OCI-LY3 (cell line): ENCODE measurements at regions not wholly inside any gene's neighbourhood (a gene's known extent, or its start where the extent isn't known, plus 50 kb on each side); places are given as distances from the start of the nearest gene placed in this dataset.

ENCODE experiments used
- EZH2phosphoT487 ChIP-seq: fragments of 200-600 bp; shearing (Covaris generic); IDR thresholded peaks from 2 replicates; pipeline ENCODE4 v1.6.1; 2018; ENCODE audit warnings: antibody characterized with exemption, mixed run types, low read depth
- TF ChIP-seq, protein P1 (sequence below): fragments of 200-600, 300-600 bp; sonication (generic); IDR thresholded peaks from 2 replicates; pipeline ENCODE4 v1.5.1; 2014; ENCODE audit warnings: antibody characterized with exemption, low read length, low read depth

DNA sequence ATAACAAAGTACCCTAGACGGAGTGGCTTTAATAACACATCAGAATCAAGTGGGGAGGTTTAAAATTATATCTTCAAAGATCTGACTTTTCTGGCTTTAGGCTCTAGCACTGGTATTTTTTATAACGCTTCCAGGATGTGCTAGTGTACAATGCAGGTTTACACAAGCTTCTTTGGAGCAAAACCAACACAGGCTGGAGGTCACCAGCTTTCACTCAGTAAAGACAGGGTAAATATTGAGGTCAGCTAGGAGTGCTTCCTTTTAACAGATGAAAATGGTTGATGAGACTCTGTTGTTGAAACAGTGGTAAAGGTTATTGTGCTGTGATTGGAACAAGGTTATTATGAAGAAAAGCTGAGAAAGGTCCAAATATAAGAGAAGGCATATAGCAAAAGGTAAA is 414.2 kb downstream of the TAF11L14 start:
- TF ChIP-seq, protein P1, sequence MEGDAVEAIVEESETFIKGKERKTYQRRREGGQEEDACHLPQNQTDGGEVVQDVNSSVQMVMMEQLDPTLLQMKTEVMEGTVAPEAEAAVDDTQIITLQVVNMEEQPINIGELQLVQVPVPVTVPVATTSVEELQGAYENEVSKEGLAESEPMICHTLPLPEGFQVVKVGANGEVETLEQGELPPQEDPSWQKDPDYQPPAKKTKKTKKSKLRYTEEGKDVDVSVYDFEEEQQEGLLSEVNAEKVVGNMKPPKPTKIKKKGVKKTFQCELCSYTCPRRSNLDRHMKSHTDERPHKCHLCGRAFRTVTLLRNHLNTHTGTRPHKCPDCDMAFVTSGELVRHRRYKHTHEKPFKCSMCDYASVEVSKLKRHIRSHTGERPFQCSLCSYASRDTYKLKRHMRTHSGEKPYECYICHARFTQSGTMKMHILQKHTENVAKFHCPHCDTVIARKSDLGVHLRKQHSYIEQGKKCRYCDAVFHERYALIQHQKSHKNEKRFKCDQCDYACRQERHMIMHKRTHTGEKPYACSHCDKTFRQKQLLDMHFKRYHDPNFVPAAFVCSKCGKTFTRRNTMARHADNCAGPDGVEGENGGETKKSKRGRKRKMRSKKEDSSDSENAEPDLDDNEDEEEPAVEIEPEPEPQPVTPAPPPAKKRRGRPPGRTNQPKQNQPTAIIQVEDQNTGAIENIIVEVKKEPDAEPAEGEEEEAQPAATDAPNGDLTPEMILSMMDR, result no peak
- no peak for TF ChIP-seq EZH2phosphoT487
